ENCODE measurements at regions not wholly inside any gene's neighbourhood (a gene's known extent, or its start where the extent isn't known, plus 50 kb on each side); places are given as distances from the start of the nearest gene placed in this dataset.

- Histone ChIP-seq H3K36me3 (ENCODE audit: control insufficient read depth in 2 of 2, extremely low read depth in 1 of 2, insufficient read depth in 2 of 2, low read length in 2 of 2) (no peaks in the 10 kb centered on the region), H4K20me1 (ENCODE audit: control insufficient read depth, extremely low read depth, insufficient read depth, low read length) (no peaks in the 10 kb centered on the region), H3K79me2 (ENCODE audit: control insufficient read depth, insufficient read depth, low read length) (no peaks in the 10 kb centered on the region), H3K9me1 (ENCODE audit: control insufficient read depth, extremely low read depth, insufficient read depth, low read length) (no peaks in the 10 kb centered on the region), H3K27me3 (ENCODE audit: control insufficient read depth, extremely low read depth, insufficient read depth, low read length) (no peaks in the 10 kb centered on the region), H3K4me2 (ENCODE audit: control insufficient read depth, extremely low read depth, insufficient read depth, low read depth, low read length) (no peak overlapping the region), H3K9me3 (ENCODE audit: control insufficient read depth, low read depth, low read length) (no peaks in the 10 kb centered on the region), H3K9ac (ENCODE audit: control insufficient read depth, extremely low read depth, insufficient read depth, low read length) (no peak overlapping the region), H3K27ac (ENCODE audit: control insufficient read depth, insufficient read depth, low read length) (no peak overlapping the region), H3K4me1 (ENCODE audit: control insufficient read depth, extremely low read depth, insufficient read depth, low read length) (no peaks in the 10 kb centered on the region), H3K4me3 (ENCODE audit: control insufficient read depth in 2 of 3, extremely low read depth in 1 of 3, insufficient read depth in 2 of 3, low read depth in 1 of 3, low read length in 3 of 3) (no peak overlapping the region), H2AFZ (ENCODE audit: control insufficient read depth, low read length) (no peak overlapping the region)
- dilution Hi-C loops (cut with MboI; ENCODE audit: extremely low pct_ligation_motif_present, low sequenced_read_pairs): no loop called here
- TF ChIP-seq EZH2 (IDR thresholded peaks at IDR 0.05; ENCODE audit: low read length) (no peak), CTCF (optimal IDR thresholded peaks at IDR 0.05 in 1 of 3, IDR thresholded peaks at IDR 0.05 in 1 of 3, conservative IDR thresholded peaks at IDR 0.05 in 1 of 3; ENCODE audit: extremely low read depth in 1 of 3, insufficient read depth in 2 of 3, low read length in 3 of 3) (no peak)
- no peak for FAIRE-seq
- no peak for DNase-seq (ENCODE audit: low read depth, low spot score)
Observed at GRCh38 chr9:109699019-109699418, 81.0 kb upstream of the PALM2AKAP2 start.

GRCh38 chr9:109704546-109704945 is 75.5 kb upstream of the PALM2AKAP2 start:
- Histone ChIP-seq H3K27me3 (ENCODE audit: control insufficient read depth, extremely low read depth, insufficient read depth, low read length) (peaks cover 6% of the 10 kb centered on the region), H3K4me3 (ENCODE audit: control insufficient read depth in 2 of 3, extremely low read depth in 1 of 3, insufficient read depth in 2 of 3, low read depth in 1 of 3, low read length in 3 of 3) (no peak overlapping the region), H4K20me1 (ENCODE audit: control insufficient read depth, extremely low read depth, insufficient read depth, low read length) (no peaks in the 10 kb centered on the region), H3K36me3 (ENCODE audit: control insufficient read depth in 2 of 2, extremely low read depth in 1 of 2, insufficient read depth in 2 of 2, low read length in 2 of 2) (no peaks in the 10 kb centered on the region), H3K79me2 (ENCODE audit: control insufficient read depth, insufficient read depth, low read length) (no peaks in the 10 kb centered on the region), H3K9ac (ENCODE audit: control insufficient read depth, extremely low read depth, insufficient read depth, low read length) (no peak overlapping the region), H2AFZ (ENCODE audit: control insufficient read depth, low read length) (no peak overlapping the region), H3K9me1 (ENCODE audit: control insufficient read depth, extremely low read depth, insufficient read depth, low read length) (no peaks in the 10 kb centered on the region), H3K9me3 (ENCODE audit: control insufficient read depth, low read depth, low read length) (no peaks in the 10 kb centered on the region), H3K27ac (ENCODE audit: control insufficient read depth, insufficient read depth, low read length) (no peak overlapping the region), H3K4me1 (ENCODE audit: control insufficient read depth, extremely low read depth, insufficient read depth, low read length) (no peaks in the 10 kb centered on the region), H3K4me2 (ENCODE audit: control insufficient read depth, extremely low read depth, insufficient read depth, low read depth, low read length) (no peak overlapping the region)
- FAIRE-seq (no peak), DNase-seq (ENCODE audit: low read depth, low spot score) (no peak)
- TF ChIP-seq CTCF (optimal IDR thresholded peaks at IDR 0.05 in 1 of 3, IDR thresholded peaks at IDR 0.05 in 1 of 3, conservative IDR thresholded peaks at IDR 0.05 in 1 of 3; ENCODE audit: extremely low read depth in 1 of 3, insufficient read depth in 2 of 3, low read length in 3 of 3): no peak
- dilution Hi-C loops (cut with MboI; ENCODE audit: extremely low pct_ligation_motif_present, low sequenced_read_pairs): no loop called here
